Kidney epithelial cell (primary cell): ENCODE measurements at regions not wholly inside any gene's neighbourhood (a gene's known extent, or its start where the extent isn't known, plus 50 kb on each side); places are given as distances from the start of the nearest gene placed in this dataset.

Experiments used
- DNase-seq: peaks from one replicate; pipeline ENCODE4 v3.0.0-alpha.2; 2010; ENCODE audit warnings: low read depth
- H3K27me3 ChIP-seq: 2 replicates; pipeline ENCODE4 v1.6.0; 2011; ENCODE audit warnings: low read length; ENCODE audit not compliant: control insufficient read depth, insufficient read depth
- H3K36me3 ChIP-seq: 2 replicates; pipeline ENCODE4 v1.5.1; 2011; ENCODE audit warnings: low read length; ENCODE audit not compliant: control insufficient read depth, insufficient read depth
- H3K4me3 ChIP-seq: 2 replicates; pipeline ENCODE4 v1.5.1; 2011; ENCODE audit warnings: low read depth, mild to moderate bottlenecking, control low read depth, low read length
- CTCF ChIP-seq: IDR thresholded peaks from 2 replicates; pipeline ENCODE4 v1.5.1; 2011; ENCODE audit warnings: mild to moderate bottlenecking, moderate library complexity, low read length, control low read depth, inconsistent platforms; ENCODE audit not compliant: insufficient read depth, poor library complexity, severe bottlenecking

GRCh38 chr4:137960371-137961050 is 281.6 kb downstream of the SLC7A11 start:
- Histone ChIP-seq H3K36me3 (no peaks in the 10 kb centered on the region), H3K27me3 (no peaks in the 10 kb centered on the region), H3K4me3 (no peak overlapping the region)
- DNase-seq = peak; percentile 38
- no peak for TF ChIP-seq CTCF

DNA sequence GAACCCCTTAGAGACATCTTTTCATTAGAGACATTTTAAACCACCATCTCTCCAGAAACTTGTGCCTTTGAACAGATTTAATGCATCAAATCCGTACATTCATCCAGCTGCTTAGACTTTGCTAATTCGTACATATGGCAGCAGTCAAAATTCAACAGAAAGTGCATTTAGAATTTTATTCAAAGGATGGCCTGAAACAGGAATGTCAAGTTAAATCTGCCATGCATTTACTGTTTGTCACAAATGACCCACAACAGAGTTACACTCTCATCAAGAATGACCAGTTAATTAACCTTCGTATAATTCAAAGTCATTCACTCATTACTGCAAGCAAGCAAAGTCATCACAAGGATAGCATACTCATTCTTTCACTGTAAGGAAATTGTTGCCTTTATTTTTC is 284.3 kb downstream of the SLC7A11 start:
- no peak overlapping the region for H3K4me3 ChIP-seq
- H3K36me3 ChIP-seq = no peaks in the 10 kb centered on the region
- TF ChIP-seq CTCF = no peak
- no peaks in the 10 kb centered on the region for H3K27me3 ChIP-seq
- no peak for DNase-seq

GRCh38 chr4:137956256-137956655 is 285.9 kb downstream of the SLC7A11 start:
- H3K36me3 ChIP-seq = no peaks in the 10 kb centered on the region
- no peak for DNase-seq
- no peak for TF ChIP-seq CTCF
- H3K4me3 ChIP-seq = no peak overlapping the region
- no peaks in the 10 kb centered on the region for H3K27me3 ChIP-seq

DNA sequence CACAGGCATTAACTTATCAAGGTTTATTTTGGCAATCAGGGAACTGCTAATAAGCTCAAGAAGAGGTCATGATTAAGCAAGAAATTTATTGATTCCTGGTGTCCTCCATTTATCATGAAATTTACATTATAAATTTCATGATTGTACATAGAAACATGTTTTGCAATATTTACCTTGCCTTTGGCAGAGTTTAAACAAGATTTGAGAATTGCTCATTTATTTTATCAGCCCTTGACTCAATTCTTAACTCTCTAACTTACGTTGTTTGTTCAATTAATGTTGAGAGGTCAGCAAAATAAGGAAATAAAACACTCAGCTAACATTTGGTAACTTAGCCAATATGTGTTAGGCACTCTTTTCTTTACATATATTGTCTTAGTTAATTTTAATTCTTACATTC is 286.6 kb downstream of the SLC7A11 start:
- Histone ChIP-seq H3K36me3 (no peaks in the 10 kb centered on the region), H3K27me3 (no peaks in the 10 kb centered on the region), H3K4me3 (no peak overlapping the region)
- DNase-seq = no peak
- TF ChIP-seq CTCF = no peak

DNA sequence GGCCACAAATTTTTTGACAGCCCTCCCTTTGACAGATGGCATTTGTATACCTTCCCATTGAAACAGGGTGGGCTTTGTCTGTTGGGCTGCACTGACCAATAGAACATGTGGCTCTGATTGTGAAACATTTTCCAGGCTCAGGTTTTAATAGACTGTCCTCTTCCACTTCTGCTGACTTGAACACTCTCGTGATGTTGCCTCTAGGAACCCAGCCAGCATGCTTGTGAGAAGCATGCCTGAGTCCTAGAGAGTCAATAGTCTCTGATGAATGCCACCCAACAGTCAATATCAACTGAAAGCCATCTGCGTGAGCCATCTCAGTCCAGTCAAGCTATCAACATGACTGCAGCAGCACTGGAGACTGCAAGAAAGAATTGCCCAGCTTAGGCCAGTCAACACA is 290.0 kb downstream of the SLC7A11 start:
- Histone ChIP-seq H3K4me3 (no peak overlapping the region), H3K27me3 (no peaks in the 10 kb centered on the region), H3K36me3 (no peaks in the 10 kb centered on the region)
- TF ChIP-seq CTCF = no peak
- no peak for DNase-seq

DNA sequence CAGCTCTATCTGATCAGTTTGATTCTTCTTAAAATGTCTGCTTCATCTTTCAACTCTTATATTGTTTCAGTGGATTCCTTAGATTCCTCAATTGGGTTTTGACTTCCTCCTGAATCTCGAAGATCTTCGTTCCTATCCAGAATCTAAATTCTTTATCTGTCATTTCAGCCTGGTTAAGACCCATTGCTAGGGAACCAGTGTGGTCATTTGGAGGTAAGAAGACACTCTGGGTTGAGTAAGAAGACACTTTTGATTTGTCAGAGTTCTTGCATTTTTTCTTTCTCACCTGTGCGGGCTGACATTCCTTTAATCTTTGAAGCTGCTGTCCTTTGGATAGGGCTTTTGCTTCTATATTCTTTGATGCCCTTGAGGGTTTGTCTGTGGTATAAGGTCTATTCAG is 291.9 kb downstream of the SLC7A11 start:
- H3K27me3 ChIP-seq = no peaks in the 10 kb centered on the region
- no peak for TF ChIP-seq CTCF
- H3K36me3 ChIP-seq = no peaks in the 10 kb centered on the region
- DNase-seq = no peak
- no peak overlapping the region for H3K4me3 ChIP-seq
